GM19455 (cell line): ENCODE measurements at regions not wholly inside any gene's neighbourhood (a gene's known extent, or its start where the extent isn't known, plus 50 kb on each side); places are given as distances from the start of the nearest gene placed in this dataset.
"Not testable (repeated sequence)": the region's sequence is repeated elsewhere in the genome, so short reads cannot be mapped to it uniquely, and the experiment has no call there.

ENCODE experiments used
- ATAC-seq: cut with Tn5 transposase; IDR thresholded peaks from one replicate; pipeline ENCODE4 v1.9.1; 2021; ENCODE audit not compliant: unreplicated experiment

DNA sequence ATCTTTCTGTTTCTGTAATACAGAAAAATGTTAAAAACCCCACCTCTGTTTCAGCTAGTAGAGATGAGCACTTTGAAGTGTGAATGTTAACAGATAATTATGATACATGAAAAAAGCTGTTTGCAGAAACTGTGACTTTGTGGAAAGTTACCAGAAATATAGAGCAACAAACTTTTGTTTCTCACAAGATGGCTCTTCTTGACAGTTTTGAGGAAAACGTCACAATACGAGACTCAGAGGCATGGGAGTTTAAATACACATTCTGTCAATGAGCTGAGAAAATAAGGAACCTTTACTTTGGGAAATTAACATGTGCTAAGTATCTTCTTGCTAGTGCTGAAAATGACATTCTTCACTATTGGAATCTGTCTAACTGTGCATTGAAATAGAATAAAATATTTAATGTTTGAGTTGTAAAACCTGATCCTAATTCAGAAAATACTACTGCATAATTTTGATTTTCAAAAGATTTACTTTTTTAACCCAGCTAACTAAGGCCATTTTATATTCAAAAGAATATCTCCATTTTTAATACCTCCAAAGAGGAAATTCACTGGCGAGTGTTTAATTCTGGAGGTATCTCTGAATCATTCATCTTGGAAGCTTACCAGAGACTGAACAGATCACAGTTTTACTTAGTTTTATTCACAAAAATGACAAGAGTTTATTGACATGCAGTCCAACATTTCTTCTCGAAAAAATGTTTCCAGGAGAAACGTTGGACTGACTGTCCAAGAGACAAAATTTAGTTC is 308.9 kb upstream of the LRFN5 start:
- no peak for ATAC-seq

DNA sequence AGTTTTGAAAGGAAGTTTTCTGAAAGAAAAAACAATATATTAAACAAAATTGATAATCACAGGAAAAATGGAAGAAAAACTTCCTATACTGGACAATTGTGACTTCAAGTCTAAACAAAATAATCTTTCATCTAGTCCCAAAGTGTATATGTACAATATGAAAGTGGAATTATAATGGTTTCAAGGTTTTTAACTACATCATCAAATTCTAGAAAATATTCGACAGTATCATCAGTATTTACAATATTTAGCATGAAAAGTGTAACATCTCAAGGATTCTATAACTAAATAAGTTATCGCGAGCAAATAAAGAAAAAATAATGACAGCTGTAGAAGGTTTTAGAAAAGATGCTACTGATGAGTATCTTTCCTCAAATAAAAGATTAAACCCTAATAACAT is 310.9 kb upstream of the LRFN5 start:
- ATAC-seq = no peak

DNA sequence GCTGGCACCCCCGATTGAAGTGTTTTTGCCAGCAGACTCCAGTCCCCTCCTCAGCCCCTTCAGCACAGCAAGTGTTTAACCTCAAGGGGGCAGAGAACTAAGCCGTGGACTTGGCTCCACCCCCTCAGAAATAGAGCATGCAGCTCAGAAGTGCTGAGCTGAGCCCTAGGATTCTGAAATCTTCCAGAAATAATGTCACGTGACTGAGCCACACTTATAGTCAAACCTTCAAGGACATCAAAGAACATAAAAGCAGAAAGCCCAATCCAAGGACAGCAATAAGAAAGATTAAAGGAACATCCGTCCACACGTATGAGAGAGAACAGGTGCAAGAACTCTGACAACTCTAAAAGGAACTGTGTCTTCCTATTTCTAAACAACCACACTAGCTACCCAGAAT is 317.7 kb upstream of the LRFN5 start:
- no peak for ATAC-seq

DNA sequence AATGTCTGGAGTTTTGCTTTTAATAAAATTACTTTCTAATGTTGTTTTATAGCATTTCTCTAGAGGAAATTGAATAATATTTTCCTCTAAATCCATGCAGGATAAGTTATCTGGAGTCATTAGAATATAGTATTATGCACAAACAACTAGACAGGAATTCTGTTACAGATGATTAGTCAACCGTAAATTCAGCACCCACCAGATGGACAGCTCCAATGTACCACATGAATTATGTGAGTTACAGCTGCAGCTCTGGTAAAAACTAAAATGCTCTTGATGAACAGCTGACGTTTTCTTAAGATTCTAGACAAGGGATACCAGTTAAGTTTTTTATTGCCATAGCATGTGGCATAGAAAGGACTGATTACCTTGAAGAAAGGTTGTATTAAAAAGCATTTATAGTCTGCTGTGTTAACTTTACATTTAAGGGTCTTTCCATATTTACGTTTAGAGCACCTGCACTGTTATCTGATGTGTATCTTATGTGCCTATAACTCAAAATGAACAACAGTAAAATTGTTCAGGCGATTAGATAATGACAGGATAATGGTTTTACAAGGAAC is 321.4 kb upstream of the LRFN5 start:
- no peak for ATAC-seq

DNA sequence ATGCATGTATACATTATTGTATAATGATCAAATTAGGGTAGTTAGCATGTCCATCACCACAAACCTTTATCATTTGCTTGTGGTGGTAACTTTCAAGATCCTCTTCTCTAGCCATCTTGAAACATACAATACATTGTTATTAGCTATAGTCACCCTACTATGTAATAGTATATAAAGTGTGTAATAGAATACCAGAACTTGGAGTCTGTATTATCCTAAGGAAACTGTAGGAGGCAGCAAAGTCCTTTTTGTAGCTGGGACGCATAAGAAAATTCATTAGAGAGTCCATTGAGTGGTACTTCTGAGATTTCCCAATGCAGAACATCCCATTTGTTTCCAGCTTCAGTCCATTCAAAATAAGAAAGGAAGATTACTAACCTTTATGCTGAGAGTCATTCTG is 325.9 kb upstream of the LRFN5 start:
- ATAC-seq = no peak

DNA sequence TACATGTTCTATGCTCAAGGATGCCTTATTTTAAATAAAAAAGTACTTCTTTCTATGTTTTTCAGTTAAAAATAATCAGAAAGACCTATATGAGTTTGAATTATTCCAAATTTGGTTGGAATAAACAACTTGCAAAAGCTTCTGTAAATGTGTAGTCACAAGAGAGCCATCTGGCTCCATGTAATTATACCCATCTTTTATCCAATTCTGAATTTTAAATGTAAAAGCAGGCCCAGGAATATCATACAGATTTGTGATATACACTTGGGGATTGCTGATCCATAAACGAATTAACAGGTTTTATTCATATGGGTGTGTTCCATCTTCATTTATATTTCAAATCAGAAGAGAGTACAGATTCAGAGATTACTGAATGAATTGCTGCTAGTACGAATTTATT is 329.2 kb upstream of the LRFN5 start:
- ATAC-seq = no peak

DNA sequence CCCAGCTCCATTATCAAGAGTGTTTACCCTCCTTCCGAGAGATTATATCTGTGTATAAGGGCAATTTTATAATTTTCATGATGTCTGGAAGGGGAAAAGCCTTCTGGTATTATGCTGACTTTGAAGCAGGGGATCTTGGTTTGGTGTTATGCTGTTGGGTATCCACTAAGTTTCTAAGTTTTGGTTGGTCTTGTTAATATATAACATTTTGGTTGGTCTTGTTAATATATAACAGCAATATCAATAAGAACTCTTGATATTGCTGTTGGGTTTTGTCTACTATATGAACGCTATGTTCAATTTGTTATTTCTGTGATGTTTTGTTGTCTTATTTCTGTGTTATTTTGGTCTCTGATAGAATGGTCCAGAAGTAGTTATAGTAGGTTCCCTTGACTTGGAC is 349.2 kb upstream of the LRFN5 start:
- ATAC-seq = no peak

DNA sequence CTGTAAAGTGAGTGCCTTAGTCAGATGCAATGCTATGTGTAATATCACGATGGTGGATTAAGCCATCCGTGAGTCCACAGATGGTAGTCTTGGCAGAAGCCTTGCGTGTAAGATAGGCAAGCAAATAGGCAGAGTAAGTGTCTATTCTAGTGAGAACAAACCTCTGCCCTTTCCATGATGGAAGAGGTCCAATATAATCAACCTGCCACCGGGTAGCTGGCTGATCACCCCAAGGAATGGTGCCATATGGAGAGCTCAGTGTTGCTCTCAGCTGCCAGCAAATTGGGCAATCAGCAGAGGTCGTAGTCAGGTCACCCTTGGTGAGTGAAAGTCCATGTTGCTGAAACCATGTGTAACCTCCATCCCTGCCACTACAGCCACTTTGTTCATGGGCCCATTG is 371.2 kb upstream of the LRFN5 start:
- ATAC-seq = no peak

DNA sequence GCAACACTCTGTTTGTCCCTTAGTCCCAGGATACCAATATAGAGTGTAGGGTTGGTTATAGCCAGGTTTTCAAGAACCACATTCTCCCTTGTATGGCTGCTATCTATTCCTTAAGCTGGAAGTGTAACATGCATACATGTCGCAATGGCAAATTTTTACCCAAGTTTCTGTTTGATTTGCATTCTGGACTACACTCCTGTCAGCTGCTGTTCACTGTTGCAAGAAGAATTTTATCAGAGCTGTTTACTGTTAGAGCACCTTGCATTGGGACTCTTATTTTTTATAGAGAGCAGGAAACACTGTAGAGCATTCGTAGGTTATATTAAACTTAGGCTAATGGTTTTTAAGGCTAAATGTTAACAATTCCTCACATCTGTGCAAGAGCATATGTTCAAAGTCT is 376.0 kb upstream of the LRFN5 start:
- ATAC-seq = no peak

DNA sequence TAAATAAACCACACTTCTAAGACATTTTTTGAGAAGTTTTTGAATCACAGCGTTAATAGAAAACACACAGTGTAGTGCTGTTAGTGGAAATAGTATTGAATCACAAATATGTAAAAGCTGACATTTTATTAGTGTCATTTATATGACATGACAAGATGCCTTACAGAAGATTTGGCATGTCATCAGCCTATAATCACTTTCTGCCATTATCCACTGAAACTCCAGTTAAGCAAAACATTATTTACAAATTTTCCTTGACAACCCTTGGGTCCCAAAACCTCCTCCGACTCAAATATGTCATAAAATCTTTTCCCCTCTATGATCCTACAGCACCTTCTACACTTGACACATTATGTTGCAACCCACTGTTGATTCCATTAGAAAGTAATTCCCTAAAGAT is 376.9 kb upstream of the LRFN5 start:
- no peak for ATAC-seq

DNA sequence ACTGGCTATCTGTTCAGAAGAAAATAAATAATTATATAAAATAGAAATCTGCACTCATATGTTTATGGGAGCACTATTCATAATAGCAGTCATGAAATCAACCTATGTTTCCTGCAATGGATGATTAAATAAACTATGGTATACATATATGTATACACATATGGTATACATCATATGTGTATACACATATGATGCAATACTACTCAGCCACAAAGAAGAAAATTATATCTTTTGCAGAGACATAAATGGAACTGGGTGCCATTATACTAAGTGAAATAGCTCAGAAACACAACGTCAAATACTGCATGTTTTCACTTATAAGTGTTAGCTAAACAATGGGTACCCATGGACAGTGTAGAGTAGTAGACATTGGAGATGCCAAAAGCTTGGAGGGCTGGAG is 381.2 kb upstream of the LRFN5 start:
- no peak for ATAC-seq

DNA sequence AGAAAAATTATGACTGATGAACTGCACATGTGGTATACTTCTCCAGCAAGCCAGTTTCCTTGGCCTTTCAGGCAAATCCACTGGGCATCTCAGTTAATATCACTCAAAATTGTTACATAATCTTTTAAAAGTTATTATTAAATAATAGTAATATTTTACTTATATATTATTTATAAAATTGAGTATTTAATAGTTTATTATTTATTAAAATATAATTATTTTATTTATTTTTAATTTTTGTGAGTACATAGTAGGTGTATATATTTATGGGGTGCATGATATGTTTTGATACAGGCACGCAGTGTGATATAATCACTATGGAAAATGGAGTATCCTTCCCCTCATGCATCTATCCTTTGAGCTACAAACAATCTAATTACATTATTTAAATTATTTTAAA is 384.1 kb upstream of the LRFN5 start:
- ATAC-seq = no peak

DNA sequence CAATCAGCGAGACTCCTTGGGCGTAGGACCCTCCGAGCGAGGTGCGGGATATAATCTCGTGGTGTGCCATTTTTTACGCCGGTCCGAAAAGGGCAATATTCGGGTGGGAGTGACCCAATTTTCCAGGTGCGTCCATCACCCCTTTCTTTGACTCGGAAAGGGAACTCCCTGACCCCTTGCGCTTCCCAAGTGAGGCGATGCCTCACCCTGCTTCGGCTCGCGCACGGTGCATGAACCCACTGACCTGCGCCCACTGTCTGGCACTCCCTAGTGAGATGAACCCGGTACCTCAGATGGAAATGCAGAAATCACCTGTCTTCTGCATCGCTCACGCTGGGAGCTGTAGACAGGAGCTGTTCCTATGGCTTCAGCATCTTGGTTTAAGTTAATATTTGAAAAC is 391.7 kb upstream of the LRFN5 start:
- ATAC-seq = not testable (repeated sequence)

DNA sequence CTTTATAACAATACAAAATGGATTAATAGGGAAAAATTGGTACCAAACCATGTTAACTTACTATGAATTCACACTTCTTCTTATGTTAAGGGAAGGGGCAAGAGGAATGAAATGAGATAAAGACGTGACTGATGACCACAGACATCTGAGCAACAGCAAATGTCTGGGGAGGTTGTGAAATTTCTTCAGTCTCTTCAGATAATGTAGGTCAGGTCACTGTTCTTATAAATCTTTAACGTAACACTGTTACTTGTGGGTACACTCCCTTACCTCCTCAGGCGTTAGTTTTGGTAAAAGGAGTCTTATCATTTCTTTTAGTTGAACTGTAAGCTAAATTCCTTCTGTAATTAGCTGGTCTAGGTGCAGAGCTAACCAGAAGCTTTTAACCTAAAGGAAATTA is 405.0 kb upstream of the LRFN5 start:
- no peak for ATAC-seq

DNA sequence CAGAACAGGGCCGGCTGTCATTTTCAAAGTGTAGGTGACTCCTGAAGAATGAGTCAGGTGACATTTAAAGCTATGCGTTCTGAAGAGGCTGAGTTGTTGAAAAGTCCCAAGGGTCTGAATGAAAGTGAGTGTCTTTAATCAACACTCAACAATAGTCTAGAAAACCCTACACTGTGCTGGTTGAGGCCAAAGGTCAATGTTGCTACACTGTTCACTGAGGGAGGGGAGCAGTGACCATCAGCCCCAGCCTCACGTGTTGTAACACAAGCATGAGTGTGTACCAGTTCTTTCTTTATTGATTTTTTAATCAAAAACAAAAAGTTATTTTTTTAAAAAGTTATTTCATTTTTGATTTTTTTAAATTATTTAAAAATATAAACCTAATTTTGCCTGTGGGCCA is 418.8 kb upstream of the LRFN5 start:
- no peak for ATAC-seq

DNA sequence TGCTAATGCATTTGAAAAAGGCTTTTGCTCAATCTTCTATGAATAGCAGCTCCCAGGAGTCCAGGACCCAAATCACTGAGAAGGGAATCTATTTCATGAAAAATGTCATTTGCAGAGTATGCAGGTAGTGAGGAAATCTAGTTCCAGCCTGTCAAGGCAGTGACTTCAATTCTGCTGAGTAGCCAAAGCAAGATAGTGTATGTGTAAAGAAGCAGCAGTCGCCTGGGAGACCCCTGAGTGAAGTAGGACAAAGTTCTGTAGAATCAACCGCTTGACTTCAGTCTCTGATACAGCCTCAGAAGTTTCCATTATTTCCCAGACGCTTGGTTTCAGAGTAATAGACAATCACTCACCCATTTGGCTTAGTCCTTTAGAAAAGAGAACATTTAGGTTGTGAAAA is 435.6 kb upstream of the LRFN5 start:
- no peak for ATAC-seq

DNA sequence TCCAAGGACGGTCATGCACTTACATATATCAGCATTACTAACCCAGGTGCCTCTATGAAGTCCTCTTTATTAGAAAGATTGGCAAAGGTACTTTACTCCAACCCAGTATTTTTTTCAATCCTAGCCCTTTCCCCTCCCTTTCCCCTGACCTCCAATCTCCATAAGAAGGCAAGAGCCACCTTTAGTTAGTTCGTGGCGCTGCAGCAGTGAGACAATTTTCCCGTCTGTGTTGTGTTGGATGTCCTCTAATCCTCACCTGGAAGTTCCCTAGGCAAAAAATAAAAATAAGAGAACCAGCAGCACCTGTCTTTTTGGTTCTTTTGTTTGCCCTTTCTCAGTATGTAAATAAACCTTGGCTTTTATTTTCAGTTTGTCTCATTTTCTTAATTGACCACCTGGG is 439.6 kb upstream of the LRFN5 start:
- ATAC-seq = no peak

DNA sequence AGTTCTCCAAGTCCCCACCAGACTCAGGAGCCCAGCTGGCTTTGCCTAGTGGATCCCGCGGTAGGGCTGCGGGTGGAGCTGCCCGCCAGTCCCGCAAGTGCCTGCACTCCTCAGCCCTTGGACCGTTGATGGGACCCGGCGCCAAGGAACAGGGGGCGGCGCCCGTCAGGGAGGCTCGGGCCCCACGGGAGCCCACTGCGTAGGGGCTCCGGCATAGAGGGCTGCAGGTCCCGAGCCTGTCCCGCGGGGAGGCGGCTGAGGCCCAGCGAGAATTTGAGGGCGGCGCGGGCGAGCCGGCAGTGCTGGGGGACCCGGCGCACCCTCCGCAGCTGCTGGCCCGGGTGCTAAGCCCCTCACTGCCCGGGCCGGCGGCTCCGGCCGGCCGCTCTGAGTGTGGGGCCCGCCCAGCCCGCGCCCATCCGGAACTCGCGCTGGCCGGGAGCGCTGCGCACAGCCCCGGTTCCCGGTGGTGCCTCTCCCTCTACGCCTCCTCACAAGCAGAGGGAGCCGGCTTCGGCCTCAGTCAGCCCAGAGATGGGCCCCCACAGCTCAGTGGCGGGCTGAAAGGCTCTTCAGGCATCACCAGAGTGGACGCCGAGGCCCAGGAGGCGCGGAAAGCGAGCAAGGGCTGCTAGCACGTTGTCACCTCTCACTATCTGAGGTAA is 452.4 kb upstream of the LRFN5 start:
- ATAC-seq = no peak

DNA sequence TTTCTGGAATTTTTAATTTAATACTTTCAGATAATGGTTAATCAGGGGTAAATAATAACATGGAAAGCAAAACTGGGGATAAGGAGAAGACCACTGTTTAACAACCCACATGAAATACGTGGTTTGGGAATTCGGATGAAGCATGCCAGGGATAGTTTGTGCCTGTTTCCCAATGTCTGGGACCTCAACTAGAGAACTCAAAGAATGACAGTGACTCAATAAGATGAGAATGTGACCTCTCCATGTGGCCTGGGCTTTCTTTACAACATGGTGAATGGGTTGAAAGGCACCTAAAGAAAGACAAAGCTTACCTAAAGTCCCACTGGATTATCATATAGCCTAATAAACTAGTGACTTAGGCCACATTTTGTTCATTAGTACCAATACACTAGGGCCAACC is 460.3 kb upstream of the LRFN5 start:
- no peak for ATAC-seq

DNA sequence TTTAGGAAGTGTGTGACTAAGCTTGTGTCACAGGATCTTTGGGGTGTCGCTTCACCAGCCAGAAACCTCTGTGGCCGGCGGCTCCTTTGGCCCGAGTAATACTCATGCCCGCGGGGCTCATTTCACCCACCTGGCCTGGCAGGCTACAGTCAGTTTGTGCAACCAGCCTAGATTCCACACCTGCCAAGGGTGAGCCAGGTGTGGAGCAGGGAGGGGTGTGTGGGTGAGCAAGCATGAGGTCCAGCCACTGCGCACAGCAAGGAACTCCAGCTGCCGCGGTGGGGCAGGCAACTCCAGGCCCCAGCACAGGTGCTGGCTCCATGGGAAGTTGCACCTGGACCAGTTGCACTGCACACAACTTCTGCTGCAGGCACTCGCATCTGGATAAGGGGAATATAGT is 462.3 kb upstream of the LRFN5 start:
- no peak for ATAC-seq

DNA sequence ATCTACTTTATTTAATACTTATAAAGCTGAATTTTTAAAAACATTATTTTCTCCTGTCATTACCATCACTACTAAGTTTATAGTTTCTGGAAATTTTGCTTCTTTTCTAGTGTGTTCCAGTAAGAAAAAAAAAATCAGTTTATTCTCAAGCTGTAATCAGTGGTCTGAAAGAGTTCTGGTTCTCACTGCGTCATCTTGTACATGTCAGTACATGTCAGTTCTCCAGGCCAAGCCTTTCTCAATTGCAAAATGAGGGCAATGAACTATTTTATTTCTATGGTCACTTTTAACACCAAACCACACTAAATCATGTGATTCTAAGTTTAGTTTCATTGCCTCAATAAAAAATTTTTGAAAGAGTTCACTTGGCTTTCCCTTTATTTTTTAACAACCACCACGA is 468.9 kb upstream of the LRFN5 start:
- ATAC-seq = no peak

DNA sequence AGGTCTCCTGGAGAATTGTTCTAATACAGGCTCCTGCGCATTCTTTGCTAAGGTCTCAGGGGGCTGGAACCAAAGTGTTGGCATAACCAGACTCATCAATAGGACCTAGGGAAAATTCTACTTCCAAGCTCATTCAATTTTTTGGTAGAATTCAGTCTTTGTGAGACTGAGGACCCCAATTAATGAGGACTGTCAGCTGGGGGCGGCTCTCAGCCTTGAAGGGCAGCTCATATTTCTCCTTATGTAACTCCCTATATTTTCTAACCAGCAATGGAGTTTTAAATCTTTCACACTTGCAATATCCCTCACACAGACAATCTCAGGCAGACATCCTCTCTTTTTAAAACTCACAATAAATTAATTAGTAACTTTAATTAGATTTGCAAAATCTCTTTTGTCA is 476.4 kb upstream of the LRFN5 start:
- no peak for ATAC-seq

DNA sequence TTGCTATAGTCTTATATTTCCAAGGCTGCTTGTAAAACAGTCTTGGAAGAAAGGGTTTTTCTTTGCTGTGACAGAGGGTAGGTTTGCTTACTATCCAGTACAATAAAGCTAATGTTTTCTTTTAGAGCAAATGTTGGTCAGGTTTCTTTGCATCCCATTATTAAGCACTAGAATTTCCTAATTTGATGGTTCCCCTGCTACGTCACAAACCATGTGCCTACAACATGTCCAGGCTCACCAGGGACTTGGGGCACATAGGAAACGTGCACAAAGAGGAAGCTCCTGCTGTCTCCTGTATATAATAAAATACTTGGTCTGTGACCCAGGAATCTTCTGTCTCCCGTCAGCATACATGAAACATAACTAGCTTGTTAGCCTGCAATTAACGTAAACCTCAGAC is 486.3 kb upstream of the LRFN5 start:
- ATAC-seq = no peak
